ENCODE measurements at regions not wholly inside any gene's neighbourhood (a gene's known extent, or its start where the extent isn't known, plus 50 kb on each side); places are given as distances from the start of the nearest gene placed in this dataset.

- DNase-seq (ENCODE audit: low read depth) = no peak
- no peak for TF ChIP-seq CTCF (IDR thresholded peaks at IDR 0.05; ENCODE audit: insufficient read depth, low read depth, low read length)
- Histone ChIP-seq H3K4me3 (ENCODE audit: low read depth, low read length) (no peak overlapping the region), H3K36me3 (ENCODE audit: control insufficient read depth, insufficient read depth, low read length) (no peaks in the 10 kb centered on the region), H3K27me3 (ENCODE audit: control insufficient read depth, insufficient read depth, low read length) (no peaks in the 10 kb centered on the region)
- CTCF ChIA-PET = no interaction called here
- POLR2A ChIA-PET = no interaction called here
These were observed 350.0 kb downstream of the GLRX3 start for GRCh38 chr10:130485958-130486895.

GRCh38 chr10:130486906-130487305 lies 350.7 kb downstream of the GLRX3 start:
- CTCF ChIA-PET = no interaction called here
- H3K27me3 ChIP-seq (ENCODE audit: control insufficient read depth, insufficient read depth, low read length) = no peaks in the 10 kb centered on the region

DNA sequence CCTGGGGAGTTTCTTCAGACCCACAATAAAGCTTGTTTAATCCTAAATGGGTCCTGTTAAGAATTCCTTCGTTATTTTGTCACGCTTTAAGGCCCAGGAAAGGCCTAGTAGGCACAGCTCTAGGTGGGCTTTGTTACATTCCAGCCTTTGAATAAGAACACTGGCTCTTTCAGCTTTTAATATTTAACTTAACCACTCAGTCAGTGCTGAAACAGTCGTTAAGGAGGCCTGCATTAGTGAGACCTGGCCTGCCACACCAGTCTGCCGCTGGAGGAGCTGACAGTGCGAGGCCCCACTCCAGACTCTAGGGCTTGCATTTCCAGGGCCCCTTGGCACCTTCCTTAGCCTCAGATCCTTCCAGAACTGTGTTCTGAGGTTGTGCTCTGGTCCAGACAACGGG lies 351.4 kb downstream of the GLRX3 start:
- no peak for TF ChIP-seq CTCF (IDR thresholded peaks at IDR 0.05; ENCODE audit: insufficient read depth, low read depth, low read length)
- no peaks in the 10 kb centered on the region for H3K27me3 ChIP-seq (ENCODE audit: control insufficient read depth, insufficient read depth, low read length)
- DNase-seq (ENCODE audit: low read depth) = no peak
- ChIA-PET CTCF (no interaction called here), POLR2A (no interaction called here)
- no peak overlapping the region for H3K4me3 ChIP-seq (ENCODE audit: low read depth, low read length)
- no peaks in the 10 kb centered on the region for H3K36me3 ChIP-seq (ENCODE audit: control insufficient read depth, insufficient read depth, low read length)

More at GRCh38 chr10:130486906-130487305, 350.7 kb downstream of the GLRX3 start:
- DNase-seq (ENCODE audit: low read depth) = no peak
- TF ChIP-seq CTCF (IDR thresholded peaks at IDR 0.05; ENCODE audit: insufficient read depth, low read depth, low read length) = no peak
- POLR2A ChIA-PET = no interaction called here
- H3K4me3 ChIP-seq (ENCODE audit: low read depth, low read length) = no peak overlapping the region
- no peaks in the 10 kb centered on the region for H3K36me3 ChIP-seq (ENCODE audit: control insufficient read depth, insufficient read depth, low read length)

DNA sequence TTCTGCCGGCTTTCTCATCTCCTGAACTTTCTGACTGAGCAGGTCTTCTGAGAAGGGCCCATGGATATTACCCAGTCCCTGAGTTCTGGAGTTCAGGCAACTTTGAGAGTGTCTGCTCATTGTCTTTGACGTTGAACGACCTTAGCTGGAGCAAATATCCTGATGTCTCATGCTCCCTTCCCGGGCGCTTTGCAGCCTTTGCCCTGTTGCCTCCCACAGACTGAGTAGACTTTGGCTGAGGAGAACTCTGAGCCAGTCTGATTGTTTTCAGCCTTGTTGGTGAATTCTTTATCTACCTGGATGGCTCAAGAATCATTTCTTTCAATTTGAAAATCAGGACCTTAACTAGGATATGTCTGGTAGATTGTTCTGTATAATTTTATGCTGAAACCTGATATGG lies 353.7 kb downstream of the GLRX3 start:
- Histone ChIP-seq H3K4me3 (ENCODE audit: low read depth, low read length) (no peak overlapping the region), H3K27me3 (ENCODE audit: control insufficient read depth, insufficient read depth, low read length) (no peaks in the 10 kb centered on the region), H3K36me3 (ENCODE audit: control insufficient read depth, insufficient read depth, low read length) (no peaks in the 10 kb centered on the region)
- ChIA-PET CTCF (no interaction called here), POLR2A (no interaction called here)
- no peak for TF ChIP-seq CTCF (IDR thresholded peaks at IDR 0.05; ENCODE audit: insufficient read depth, low read depth, low read length)
- DNase-seq (ENCODE audit: low read depth) = no peak

GRCh38 chr10:130491011-130491692 lies 355.0 kb downstream of the GLRX3 start:
- no peak for TF ChIP-seq CTCF (IDR thresholded peaks at IDR 0.05; ENCODE audit: insufficient read depth, low read depth, low read length)
- no peak for DNase-seq (ENCODE audit: low read depth)
- POLR2A ChIA-PET = no interaction called here
- Histone ChIP-seq H3K27me3 (ENCODE audit: control insufficient read depth, insufficient read depth, low read length) (no peaks in the 10 kb centered on the region), H3K4me3 (ENCODE audit: low read depth, low read length) (no peak overlapping the region), H3K36me3 (ENCODE audit: control insufficient read depth, insufficient read depth, low read length) (no peaks in the 10 kb centered on the region)
- CTCF ChIA-PET = no interaction called here

All from BJ (cell line).